ENCODE measurements at regions not wholly inside any gene's neighbourhood (a gene's known extent, or its start where the extent isn't known, plus 50 kb on each side); places are given as distances from the start of the nearest gene placed in this dataset.

GRCh38 chr3:73753985-73754384, 129.2 kb upstream of the PDZRN3 start:
- Histone ChIP-seq H3K4me3 (no peak overlapping the region), H3K4me1 (ENCODE audit: control insufficient read depth in 1 of 2, low read depth in 2 of 2) (peaks cover 0 to 30% of the 10 kb centered on the region in 2 donors), H3K27ac (peak overlapping the region in 1 of 2 donors; percentile 6), H3K36me3 (no peaks in the 10 kb centered on the region), H3K9me3 (no peaks in the 10 kb centered on the region), H3K27me3 (replicated peaks; ENCODE audit: insufficient read depth) (no peaks in the 10 kb centered on the region)
- no peak for TF ChIP-seq CTCF (IDR thresholded peaks at IDR 0.05)
- no peak for DNase-seq (ENCODE audit: low spot score)
- ATAC-seq (ENCODE audit: insufficient number of reproducible peaks, low FRiP score, low read depth) = no peak

- no peak for TF ChIP-seq CTCF (IDR thresholded peaks at IDR 0.05)
- Histone ChIP-seq H3K9me3 (no peaks in the 10 kb centered on the region), H3K4me3 (no peak overlapping the region), H3K4me1 (ENCODE audit: control insufficient read depth in 1 of 2, low read depth in 2 of 2) (peaks cover 0 to 34% of the 10 kb centered on the region in 2 donors), H3K27ac (no peak overlapping the region), H3K27me3 (replicated peaks; ENCODE audit: insufficient read depth) (no peaks in the 10 kb centered on the region), H3K36me3 (no peaks in the 10 kb centered on the region)
- no peak for ATAC-seq (ENCODE audit: insufficient number of reproducible peaks, low FRiP score, low read depth)
- DNase-seq (ENCODE audit: low spot score) = no peak
These were observed 127.6 kb upstream of the PDZRN3 start for GRCh38 chr3:73752338-73752737.

- ATAC-seq (ENCODE audit: insufficient number of reproducible peaks, low FRiP score, low read depth) (no peak), DNase-seq (ENCODE audit: low spot score) (no peak)
- peaks cover 21 to 57% of the 10 kb centered on the region in 2 donors for H3K4me1 ChIP-seq (ENCODE audit: control insufficient read depth in 1 of 2, low read depth in 2 of 2)
- no peaks in the 10 kb centered on the region for H3K27me3 ChIP-seq (replicated peaks; ENCODE audit: insufficient read depth)
- no peak overlapping the region for H3K27ac ChIP-seq
- no peak overlapping the region for H3K4me3 ChIP-seq
- H3K36me3 ChIP-seq = no peaks in the 10 kb centered on the region
- H3K9me3 ChIP-seq = no peaks in the 10 kb centered on the region
- TF ChIP-seq CTCF (IDR thresholded peaks at IDR 0.05) = no peak
These were observed 121.9 kb upstream of the PDZRN3 start for GRCh38 chr3:73746623-73747022.

GRCh38 chr3:73745526-73746191, 120.9 kb upstream of the PDZRN3 start:
- no peak for TF ChIP-seq CTCF (IDR thresholded peaks at IDR 0.05)
- ATAC-seq (ENCODE audit: insufficient number of reproducible peaks, low FRiP score, low read depth) (no peak), DNase-seq (ENCODE audit: low spot score) (no peak)
- H3K9me3 ChIP-seq = no peaks in the 10 kb centered on the region
- H3K4me1 ChIP-seq (ENCODE audit: control insufficient read depth in 1 of 2, low read depth in 2 of 2) = peaks cover 21 to 60% of the 10 kb centered on the region in 2 donors
- no peaks in the 10 kb centered on the region for H3K36me3 ChIP-seq
- no peaks in the 10 kb centered on the region for H3K27me3 ChIP-seq (replicated peaks; ENCODE audit: insufficient read depth)
- no peak overlapping the region for H3K27ac ChIP-seq
- H3K4me3 ChIP-seq = no peak overlapping the region

GRCh38 chr3:73743551-73743950, 118.8 kb upstream of the PDZRN3 start:
- no peaks in the 10 kb centered on the region for H3K36me3 ChIP-seq
- H3K4me1 ChIP-seq (ENCODE audit: control insufficient read depth in 1 of 2, low read depth in 2 of 2) = peaks cover 21 to 60% of the 10 kb centered on the region in 2 donors
- H3K27me3 ChIP-seq (replicated peaks; ENCODE audit: insufficient read depth) = no peaks in the 10 kb centered on the region
- ATAC-seq (ENCODE audit: insufficient number of reproducible peaks, low FRiP score, low read depth) = no peak
- H3K4me3 ChIP-seq = peak overlapping the region; percentile 44
- no peaks in the 10 kb centered on the region for H3K9me3 ChIP-seq
- no peak for TF ChIP-seq CTCF (IDR thresholded peaks at IDR 0.05)
- H3K27ac ChIP-seq = peak overlapping the region; percentile 66 to 68
- DNase-seq (ENCODE audit: low spot score) = no peak

Data from thoracic aorta (tissue), 2 donors.